Neural cell (in vitro differentiated cells): ENCODE measurements at regions not wholly inside any gene's neighbourhood (a gene's known extent, or its start where the extent isn't known, plus 50 kb on each side); places are given as distances from the start of the nearest gene placed in this dataset.

ENCODE experiments used
- EP300 ChIP-seq: fragments of 450-650 bp; conservative IDR thresholded peaks from 2 replicates; pipeline ENCODE4 v1.6.1; 2014; ENCODE audit warnings: antibody characterized with exemption, mild to moderate bottlenecking, moderate library complexity; ENCODE audit not compliant: poor library complexity, severe bottlenecking
- EZH2 ChIP-seq: fragments of 200-600, 300-800 bp; shearing (Covaris generic), sonication (generic); IDR thresholded peaks from 2 replicates; pipeline ENCODE4 v1.6.1; 2014; ENCODE audit warnings: antibody characterized with exemption, low read length, borderline replicate concordance, mild to moderate bottlenecking; ENCODE audit not compliant: insufficient read depth, poor library complexity, severe bottlenecking
- MXI1 ChIP-seq: fragments of 450-650 bp; conservative IDR thresholded peaks from 2 replicates; pipeline ENCODE4 v1.6.1; 2014; ENCODE audit warnings: antibody characterized with exemption, mild to moderate bottlenecking; ENCODE audit not compliant: poor library complexity, severe bottlenecking
- POLR2AphosphoS5 ChIP-seq: IDR thresholded peaks from 2 replicates; pipeline ENCODE4 v1.6.1; 2012
- RAD21 ChIP-seq: fragments of 450-650 bp; conservative IDR thresholded peaks from 2 replicates; pipeline ENCODE4 v1.6.1; 2014; ENCODE audit warnings: antibody characterized with exemption, mild to moderate bottlenecking, moderate library complexity
- TF ChIP-seq, protein P1 (sequence below): fragments of 450-650 bp; IDR thresholded peaks from 2 replicates; pipeline ENCODE4 v1.5.1; 2014; ENCODE audit warnings: antibody characterized with exemption, mild to moderate bottlenecking, moderate library complexity; ENCODE audit not compliant: poor library complexity, severe bottlenecking
- TF ChIP-seq, protein P2 (sequence below): IDR thresholded peaks from 2 replicates; pipeline ENCODE4 v1.6.1; 2012; ENCODE audit warnings: borderline replicate concordance

GRCh38 chrX:20521222-20521621 lies 254.5 kb upstream of the RPS6KA3 start:
- TF ChIP-seq, protein P1, sequence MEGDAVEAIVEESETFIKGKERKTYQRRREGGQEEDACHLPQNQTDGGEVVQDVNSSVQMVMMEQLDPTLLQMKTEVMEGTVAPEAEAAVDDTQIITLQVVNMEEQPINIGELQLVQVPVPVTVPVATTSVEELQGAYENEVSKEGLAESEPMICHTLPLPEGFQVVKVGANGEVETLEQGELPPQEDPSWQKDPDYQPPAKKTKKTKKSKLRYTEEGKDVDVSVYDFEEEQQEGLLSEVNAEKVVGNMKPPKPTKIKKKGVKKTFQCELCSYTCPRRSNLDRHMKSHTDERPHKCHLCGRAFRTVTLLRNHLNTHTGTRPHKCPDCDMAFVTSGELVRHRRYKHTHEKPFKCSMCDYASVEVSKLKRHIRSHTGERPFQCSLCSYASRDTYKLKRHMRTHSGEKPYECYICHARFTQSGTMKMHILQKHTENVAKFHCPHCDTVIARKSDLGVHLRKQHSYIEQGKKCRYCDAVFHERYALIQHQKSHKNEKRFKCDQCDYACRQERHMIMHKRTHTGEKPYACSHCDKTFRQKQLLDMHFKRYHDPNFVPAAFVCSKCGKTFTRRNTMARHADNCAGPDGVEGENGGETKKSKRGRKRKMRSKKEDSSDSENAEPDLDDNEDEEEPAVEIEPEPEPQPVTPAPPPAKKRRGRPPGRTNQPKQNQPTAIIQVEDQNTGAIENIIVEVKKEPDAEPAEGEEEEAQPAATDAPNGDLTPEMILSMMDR: no peak
- TF ChIP-seq POLR2AphosphoS5 (no peak), EP300 (no peak), RAD21 (no peak), EZH2 (no peak), MXI1 (no peak)
- TF ChIP-seq, protein P2, sequence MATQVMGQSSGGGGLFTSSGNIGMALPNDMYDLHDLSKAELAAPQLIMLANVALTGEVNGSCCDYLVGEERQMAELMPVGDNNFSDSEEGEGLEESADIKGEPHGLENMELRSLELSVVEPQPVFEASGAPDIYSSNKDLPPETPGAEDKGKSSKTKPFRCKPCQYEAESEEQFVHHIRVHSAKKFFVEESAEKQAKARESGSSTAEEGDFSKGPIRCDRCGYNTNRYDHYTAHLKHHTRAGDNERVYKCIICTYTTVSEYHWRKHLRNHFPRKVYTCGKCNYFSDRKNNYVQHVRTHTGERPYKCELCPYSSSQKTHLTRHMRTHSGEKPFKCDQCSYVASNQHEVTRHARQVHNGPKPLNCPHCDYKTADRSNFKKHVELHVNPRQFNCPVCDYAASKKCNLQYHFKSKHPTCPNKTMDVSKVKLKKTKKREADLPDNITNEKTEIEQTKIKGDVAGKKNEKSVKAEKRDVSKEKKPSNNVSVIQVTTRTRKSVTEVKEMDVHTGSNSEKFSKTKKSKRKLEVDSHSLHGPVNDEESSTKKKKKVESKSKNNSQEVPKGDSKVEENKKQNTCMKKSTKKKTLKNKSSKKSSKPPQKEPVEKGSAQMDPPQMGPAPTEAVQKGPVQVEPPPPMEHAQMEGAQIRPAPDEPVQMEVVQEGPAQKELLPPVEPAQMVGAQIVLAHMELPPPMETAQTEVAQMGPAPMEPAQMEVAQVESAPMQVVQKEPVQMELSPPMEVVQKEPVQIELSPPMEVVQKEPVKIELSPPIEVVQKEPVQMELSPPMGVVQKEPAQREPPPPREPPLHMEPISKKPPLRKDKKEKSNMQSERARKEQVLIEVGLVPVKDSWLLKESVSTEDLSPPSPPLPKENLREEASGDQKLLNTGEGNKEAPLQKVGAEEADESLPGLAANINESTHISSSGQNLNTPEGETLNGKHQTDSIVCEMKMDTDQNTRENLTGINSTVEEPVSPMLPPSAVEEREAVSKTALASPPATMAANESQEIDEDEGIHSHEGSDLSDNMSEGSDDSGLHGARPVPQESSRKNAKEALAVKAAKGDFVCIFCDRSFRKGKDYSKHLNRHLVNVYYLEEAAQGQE: no peak
